Daoy (cell line): ENCODE measurements at regions not wholly inside any gene's neighbourhood (a gene's known extent, or its start where the extent isn't known, plus 50 kb on each side); places are given as distances from the start of the nearest gene placed in this dataset.
A peak's percentile ranks its signal among the peaks of the same experiment; 100 is the strongest.

Source experiments
- DNase-seq: peaks from one replicate; pipeline ENCODE4 v3.0.0-alpha.2; 2015; ENCODE audit warnings: low read depth

DNA sequence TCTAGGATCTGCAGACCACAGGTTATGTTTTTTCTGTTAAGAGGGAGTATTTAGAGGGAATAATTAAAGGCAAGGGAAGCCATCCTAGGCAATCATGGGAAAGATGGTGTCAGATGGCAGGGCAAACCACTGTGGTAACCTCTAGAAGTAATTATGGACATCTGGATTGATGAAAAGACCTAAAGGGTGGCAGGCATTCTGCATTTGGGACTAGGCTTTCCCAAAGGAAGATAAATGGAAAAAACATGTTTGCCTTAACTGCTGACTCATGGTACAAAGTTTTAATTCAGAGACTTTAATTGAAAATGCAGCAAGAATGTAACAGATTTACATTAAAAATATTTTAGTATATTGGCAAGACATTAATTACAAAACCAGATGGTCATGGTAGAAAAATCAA is 88.1 kb downstream of the TMEM30B start:
- no peak for DNase-seq

DNA sequence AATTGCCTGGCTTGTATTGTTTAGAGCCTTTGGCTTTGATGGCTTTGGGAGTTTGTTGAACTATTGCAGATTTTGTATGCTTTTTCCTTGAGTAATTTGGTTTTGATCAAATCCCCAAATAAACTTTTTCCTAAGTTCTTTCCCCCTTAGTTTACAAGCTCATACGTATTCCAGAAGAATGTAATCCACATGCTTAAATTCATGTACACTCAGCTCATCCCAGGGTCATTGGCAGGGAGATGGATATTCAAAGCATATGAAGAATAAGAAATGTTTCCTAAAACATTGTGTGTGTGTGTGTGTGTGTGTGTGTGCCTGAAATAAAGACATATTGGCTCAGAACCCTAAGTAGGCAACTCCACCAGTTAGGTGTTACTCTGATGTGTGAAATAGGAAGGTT is 89.4 kb downstream of the TMEM30B start:
- no peak for DNase-seq

DNA sequence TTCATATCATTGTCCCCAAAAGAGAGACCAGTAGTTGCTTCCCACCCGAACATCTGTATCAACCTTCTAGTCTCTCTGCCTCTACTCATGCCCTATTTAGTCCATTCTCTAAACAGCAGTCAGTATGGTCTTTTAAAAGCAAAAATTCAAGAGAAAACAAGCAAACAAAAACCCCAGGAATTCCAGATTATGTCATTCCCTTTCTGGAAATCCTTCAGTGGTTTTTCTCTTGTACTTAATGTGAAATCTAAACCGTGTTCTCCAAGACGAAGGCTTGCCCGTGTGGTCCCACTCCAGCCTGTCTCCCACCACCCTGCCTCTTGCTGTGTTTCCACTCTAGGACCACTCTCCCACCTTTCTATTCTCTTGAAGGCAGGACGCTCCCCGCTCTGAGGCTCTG is 90.8 kb downstream of the TMEM30B start:
- DNase-seq, result no peak

DNA sequence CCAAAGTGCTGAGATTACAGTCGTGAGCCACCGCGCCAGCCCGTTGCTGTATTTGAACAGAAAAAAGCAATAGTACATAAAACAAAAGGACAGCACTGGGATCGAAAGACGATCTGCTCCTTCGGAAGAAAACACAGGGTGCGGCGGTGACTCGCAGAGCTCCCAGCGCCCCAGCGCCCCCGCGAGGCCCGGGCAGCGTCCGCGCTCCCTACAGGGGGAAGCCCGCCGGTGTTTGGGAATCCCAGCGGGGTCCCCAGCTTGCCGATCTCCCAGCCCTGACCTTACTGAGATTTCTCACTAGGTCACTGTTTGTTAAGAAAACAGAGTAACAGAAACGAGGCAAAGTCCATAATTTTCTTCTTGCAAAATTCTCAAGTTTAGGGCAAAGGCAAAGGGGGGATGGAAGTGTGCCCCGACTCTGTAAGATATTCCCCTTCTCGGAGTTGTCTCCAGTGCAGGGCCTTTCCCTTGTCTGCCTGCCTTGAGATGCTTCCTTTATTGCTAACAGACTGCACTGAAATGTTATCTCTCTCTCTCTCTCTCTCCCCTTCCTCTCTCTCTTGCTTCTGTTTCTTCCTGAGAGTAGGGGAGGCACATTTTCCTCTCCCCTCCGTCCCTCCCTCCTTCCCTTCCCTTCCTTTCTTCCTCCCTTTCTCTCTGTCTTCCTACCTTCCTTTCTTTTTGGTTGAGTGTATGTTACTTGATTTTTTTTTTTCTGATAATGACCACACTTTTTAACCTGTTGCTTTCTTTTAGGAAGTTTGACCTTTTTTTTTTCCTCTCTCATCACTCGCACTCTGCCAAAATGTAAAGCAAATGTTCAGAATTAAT is 91.9 kb downstream of the TMEM30B start:
- peak; percentile 88 for DNase-seq

DNA sequence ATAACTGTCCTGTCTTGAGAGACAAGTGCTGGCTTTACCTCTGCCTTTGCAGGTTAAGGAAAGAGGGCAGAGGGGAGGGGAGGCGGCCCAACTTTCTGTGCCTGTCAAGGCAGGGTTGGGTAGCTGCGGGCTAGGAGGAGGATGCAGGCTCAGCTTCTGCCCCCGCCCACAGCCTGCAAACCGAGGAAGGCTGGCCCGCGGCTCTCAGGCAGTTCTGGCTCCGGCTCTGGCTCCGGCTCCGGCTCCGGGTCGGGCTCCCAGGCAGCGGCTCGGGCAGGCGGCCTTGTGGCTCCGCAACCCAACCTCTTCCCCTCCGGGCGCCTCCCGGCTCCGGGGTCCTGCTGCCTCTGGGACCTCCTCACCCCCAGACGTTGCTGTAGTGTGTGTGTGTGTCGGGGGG is 92.9 kb downstream of the TMEM30B start:
- DNase-seq, result peak; percentile 80

DNA sequence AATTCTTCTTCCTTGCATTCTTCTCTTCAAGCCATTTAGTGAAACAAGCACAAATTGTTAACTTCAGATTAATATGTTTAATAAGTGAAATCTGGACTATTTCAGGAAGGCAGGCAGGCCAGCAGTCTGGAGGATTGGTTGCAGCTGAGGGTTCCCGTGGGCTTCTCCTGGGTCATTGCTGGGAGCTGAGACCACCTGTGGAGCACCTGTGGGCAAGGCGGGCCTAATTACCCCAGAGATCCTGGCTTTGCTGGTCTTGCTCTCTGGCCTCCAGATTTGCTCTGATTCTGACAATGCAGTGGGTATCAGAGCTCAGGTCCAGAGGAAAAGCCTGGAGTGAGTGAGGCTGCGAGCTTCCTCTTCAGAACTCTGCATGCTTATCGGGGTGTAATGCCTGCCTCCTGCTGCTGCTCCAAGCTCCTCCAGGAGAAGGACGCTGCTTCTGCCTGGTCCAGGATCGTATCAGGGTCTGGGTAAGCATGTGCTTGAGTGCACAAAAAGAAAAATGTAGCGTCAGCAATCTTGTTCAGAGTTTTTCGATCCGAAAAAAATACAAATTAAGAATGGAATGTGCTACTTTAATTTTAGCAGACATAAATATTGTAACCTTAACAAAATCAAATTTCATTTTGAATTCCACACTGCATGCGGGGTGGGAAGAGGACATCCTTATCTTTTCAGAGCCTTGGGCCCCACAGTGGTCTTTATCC is 93.8 kb downstream of the TMEM30B start:
- DNase-seq, result peak; percentile 38

DNA sequence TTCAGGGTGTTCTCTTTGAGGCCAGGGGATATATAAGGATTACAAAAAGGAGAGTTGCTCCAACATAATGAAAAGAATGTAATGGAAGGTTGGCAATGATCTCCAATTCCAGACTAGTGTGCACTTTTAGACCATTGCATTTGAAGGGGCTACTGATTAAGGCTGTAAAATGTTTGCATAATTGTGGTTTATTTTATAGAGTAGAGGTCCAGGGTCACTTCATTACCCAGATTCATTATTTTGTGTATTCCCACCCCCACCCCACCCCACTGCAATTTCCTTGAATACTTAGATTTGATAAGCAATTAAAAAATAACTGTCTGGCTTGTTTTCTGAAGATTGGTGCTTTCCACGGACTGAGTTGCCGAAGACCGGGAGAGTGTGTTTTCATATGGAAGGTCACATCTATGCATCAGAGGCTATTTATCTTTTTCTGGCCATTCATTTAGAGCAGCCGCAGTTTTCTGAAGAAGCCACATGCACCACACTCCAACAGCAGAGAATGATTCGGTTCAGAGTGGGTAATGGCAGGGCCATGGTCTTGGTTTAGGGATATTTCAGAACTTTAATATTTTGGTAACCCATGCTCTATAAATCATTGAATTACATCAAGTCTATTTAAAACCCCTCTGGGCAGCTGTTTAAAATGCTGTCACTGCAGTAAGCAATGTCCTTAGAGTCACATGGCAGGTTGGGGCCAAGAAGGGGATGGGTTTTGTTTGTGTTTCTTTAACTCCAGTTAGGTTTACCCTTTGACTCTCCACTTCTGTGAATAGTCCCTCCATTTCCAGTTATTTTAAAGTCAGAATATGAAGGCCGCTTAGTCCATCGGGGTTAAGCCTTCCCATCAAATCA is 94.6 kb downstream of the TMEM30B start:
- DNase-seq, result no peak

DNA sequence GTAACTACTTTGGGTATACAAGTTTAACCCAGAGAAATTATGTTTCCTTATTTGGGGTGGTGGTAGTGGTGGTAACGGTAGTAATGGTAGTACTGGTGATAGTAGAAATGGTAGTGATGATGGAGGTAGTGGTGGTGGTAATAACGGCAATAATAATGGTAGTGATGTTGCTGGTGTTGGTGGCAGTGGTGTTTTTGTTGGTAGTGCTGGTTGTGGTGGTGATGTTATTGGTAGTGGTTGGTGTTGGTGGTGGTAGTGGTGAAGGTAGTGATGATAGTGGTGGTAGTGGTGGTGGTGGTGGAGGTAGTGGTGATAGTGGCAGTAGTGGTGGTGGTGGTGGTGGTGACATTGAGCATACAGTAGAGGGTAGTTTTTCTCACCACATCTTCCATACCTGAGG is 95.6 kb downstream of the TMEM30B start:
- DNase-seq, result no peak

DNA sequence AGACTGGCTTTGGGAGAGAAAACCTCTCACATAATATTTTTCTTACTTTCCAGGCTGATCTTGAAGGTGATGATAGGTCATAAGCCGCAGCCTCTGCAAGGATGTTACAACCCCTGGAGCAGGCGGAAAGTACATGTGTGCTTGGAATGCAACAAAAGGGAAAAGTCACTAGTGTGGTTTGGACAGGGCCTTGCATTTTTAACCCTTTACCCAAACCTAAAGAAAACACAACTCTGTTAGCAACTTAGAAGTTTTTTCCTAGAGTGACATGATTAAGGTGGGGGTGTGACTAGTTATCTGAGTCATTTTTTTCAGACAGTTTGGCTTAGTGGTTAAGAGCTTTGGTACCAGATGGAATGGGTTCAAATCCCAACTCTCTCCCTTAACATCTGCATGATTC is 97.0 kb downstream of the TMEM30B start:
- peak; percentile 93 for DNase-seq

DNA sequence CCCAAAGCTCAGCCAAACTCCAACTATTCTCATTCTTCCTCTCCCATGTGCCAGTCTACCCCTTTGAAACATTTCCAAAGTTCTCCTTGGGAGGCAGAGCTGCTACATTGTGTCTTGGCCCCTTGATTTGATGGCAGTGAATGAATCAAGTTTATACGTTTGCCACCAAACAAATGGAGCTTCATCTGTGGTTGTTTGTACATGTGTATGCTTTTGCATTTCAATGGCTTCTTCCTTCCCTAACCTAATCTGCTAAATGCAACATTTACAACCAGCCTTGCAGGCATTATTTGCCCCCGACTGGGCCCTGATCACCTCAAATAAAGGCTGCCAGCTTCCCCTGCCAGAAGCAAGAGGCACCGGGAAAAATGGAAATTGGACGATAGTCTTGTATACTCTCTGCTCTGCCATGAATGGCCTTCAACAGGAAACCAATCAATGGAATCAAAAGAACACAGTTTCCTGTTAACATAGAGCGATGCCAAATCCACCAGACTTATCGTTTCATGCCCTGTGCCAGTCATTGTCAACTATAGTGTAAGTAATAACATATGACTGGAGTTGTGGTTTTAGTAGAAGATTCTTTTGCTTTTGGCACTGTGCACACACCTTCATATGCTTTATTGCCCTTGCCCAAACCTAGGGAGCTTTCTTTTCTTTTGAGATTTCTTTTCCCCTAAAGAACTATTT is 97.8 kb downstream of the TMEM30B start:
- peak; percentile 71 for DNase-seq

DNA sequence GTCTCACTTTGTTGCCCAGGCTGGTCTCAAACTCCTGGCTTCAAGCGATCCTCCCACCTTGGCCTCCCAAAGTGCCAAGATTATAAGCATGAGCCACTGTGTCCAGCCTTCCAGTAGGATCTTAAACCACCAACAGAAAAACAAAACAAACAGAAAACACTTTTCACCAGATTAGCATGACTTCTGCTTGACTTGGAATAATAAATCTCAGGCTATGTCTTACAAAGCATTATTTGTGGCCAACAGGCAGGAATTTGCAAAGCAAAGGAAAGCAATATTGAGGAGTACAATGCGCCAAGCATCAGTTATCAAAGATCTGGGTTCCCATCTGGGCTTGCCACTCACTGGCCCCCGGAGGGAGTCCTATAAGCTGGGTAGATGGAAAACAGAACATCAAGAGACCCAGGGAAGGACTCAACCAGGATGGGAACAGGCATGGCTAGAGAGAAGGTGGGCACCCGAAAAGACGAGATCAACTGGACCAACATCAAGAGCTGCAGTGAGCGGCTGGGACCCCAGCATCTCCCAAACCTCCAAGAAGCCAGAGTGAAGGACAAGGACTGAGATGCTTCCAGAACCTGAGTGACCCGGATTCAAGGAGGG is 101.2 kb downstream of the TMEM30B start:
- no peak for DNase-seq

DNA sequence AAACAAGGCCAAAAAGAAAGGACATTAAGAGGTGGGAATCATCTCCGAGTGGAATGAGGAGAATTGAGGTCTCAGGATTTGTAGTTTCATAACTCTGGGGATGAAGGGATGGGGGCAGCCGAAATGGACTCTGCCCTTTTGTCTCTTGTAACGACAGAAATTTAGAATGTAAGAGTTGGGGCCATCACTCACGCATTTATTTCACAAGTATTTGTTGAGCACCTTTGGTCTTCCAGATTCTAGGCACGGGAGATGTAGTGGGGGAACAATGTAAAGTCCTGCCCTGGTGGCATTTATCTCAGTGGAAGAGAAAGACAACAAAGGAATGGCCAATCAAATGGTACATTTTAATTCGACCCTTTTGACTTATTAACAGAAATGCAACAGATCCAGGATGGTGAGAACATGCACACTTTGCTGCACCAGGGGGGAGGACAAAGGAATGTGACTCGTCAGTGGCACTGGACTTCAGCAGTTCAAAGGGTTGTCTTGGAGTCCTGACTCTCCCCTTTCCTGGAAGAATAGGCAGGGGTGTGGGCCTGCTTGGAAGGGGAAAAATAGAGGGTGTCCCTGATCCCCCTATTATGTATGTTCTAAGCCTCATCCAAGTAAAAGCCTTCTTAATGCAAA is 102.0 kb downstream of the TMEM30B start:
- DNase-seq, result peak; percentile 70

DNA sequence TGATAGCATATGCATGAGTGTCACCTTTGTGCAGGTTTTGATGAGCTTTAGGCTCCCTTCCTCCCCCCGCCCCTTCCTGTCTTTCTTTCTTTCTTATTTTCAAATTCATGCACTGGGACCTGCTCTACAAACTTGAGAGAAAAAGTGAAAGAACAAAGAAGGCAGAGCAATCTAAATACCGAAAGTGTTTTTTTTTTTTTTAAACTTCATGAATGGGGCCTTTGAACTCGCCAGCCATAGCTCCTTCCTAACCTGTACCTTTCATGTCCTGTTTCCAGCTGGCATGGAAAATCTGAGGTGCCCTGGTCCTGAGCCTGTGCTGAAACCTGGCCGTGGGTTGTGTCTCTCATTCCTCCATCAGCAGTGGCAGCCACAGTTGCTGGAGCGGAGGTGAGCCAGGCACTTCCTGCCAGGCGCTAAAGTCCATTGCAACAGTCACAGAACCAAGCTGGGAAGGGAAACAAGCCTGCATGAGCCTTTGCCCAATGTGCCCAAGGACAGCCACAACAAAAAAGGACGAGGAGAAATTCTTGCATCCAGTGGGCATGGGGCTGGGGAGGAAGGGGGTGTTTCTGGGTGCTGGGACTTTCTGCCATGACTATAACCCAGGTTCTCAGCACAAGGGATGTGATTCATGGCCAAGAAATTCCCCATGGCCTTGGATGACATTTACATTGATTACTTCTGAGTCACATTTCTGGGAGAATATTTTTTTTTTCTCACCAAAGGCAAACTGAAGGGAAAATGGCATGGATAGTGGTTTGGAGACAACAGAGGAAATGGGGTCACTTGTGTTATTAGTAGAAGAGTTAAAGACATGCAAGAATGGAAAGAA is 102.7 kb downstream of the TMEM30B start:
- DNase-seq, result peak; percentile 97

DNA sequence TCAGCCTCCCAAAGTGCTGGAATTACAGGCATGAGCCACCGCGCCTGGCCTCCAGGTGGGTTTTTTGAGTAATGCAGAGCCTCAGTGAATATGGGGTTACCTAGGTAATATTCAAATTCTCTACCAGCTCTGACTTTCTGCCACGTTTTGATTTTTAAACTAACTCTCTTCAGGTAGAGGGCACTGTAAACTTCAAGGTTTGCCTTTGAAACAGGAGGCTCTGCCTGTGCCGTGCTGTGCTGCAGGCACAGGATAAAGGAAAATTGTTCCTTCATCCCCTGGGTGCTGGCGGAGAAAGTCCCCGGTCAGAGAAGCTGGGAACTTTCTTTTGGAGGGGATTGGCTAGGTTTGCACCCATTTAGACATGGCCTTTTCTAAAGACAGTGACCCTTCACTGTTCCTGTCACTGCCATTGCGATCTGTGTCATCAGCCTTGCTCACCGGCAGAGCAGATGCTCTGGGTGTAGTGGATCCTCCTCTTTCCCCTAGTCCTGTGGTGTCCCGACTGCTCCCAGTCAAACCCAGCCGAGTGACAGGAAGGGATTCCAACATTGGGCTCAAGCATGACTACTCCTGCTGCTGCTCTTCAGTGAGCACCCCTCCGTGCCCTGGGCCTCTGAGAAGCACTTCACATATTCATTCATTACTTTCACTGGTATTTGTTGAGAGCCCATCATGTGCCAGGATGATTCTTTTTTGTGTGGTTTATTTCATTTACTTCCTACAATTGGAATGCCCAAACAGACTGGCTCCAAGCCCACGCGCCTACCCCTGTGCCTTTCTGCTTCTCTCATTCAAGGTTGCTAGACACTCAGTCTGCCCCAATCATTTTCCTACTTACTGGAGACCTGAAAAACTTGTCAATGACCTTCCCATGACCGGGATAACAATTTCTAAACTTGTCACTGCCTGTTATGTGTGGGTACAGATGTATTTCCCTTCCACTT is 103.6 kb downstream of the TMEM30B start:
- DNase-seq, result peak; percentile 80

DNA sequence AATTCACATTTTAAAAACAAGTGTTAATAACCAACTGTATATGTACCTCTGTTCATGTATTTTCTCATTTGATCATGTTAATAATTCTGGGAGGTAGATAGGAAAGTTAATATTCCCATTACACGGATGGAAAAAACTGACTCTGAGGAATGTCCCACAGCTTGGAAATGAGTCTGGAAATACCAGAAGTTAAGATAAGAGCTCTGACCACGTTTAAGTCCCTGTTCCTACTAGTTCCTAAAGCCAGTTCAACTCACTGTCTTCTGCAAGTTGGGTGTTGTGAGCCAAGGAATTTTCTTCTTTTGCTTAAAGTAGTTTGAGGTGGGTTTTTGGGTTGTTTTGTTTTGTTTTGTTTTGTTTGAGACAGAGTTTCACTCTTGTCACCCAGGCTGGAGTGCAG is 104.5 kb downstream of the TMEM30B start:
- no peak for DNase-seq

DNA sequence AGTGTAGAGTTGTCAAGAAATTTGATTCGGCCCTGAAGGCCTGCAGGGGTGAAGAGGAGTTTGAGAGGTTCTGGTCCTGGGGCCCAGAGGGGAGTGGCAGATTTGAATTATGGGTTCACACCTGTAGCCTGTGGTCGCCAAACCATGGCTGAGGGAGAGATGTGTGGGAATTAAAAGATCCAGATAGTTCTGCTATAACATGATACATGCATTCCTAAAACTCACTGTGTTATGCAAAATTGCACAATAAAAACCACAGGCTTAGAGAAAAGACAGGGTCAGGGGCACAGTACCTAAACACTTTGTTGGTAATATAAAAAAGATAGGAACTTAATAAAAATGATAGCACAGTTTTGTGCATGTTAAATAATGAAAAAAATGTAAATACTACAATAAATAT is 106.2 kb downstream of the TMEM30B start:
- DNase-seq, result no peak

DNA sequence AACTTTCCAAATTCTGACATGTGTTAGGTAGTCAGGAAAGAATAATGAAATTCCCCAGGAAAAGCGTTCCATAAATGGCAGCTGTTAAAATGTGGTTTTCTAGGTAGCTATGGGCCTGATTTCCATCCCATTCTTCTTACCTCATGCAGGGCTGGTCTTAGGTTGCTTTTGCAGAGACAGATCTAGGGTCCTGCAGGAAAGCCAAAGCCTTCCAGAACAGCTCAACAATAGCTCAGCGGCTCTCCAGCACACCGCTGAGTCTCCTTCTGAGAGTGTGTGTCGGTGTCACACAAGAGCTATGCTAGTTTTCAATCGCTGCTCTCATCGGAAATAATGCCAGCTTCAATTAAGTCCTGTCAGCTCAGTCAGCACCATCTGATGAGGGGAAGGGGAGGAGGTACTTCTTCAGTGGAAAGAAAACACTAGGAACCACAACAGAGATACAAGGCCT is 106.7 kb downstream of the TMEM30B start:
- DNase-seq, result no peak

DNA sequence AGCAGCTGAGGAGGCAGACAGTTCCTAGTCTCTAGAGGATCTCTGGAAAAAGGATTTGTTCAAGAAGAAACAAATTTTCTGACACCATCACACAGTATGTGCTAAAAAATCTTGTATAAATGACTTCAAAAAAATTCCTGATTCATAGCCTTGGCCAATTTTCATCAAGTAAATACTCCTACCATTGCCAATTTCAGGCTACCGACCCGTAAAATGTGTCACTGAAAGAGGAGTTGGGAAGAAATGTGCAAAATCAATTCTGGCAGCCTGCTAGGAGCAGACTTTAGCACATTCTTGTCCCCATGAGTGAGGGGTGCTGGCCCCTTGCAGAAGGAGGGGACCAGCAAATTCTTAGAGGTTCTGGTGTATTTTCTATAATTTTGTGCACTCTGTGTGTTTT is 109.4 kb downstream of the TMEM30B start:
- DNase-seq, result no peak

DNA sequence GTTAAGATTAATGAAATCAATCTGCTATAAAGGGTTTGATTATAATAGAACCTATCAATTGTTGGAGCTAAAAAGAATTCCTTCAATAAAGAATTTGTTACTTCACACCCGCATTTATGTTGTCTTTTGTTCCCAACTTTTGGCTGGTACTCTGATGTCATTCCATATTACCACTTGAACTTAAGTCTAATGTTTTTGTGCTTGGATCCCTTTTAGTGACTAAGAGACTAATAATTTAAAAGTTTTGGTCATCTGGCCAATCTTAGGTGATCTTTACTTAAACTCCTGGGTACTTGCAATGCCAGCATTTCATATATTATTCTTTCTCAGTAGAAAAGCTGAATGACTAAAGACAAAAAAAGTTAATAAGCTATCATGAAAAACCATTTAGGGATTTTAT is 113.0 kb downstream of the TMEM30B start:
- DNase-seq, result no peak
